HepG2 (cell line): ENCODE measurements at regions not wholly inside any gene's neighbourhood (a gene's known extent, or its start where the extent isn't known, plus 50 kb on each side); places are given as distances from the start of the nearest gene placed in this dataset.

Experiments used
- ATAC-seq: fragments of 200-7000 bp; cut with Tn5 transposase; 3 replicates; pipeline ENCODE4 v1.9.1; 2020; ENCODE audit warnings: mild to moderate bottlenecking, moderate library complexity
- BruUV-seq: library from RNA; stranded (reverse); fragments of 400-500 nt; replicated peaks from 2 replicates; lab custom pipeline; 2021; lab: Mats Ljungman, UMichigan
- CTCF ChIA-PET: fragments of 300-600 bp; formaldehyde crosslinking; extraction: SDS; loops from one replicate; lab custom pipeline; 2021; ENCODE audit warnings: low total read pairs, inconsistent platforms, low intra/inter-chr PET ratio; lab: Yijun Ruan, JAX
- POLR2A ChIA-PET: fragments of 350-600 bp; sonication (Branson Sonifier 250); formaldehyde crosslinking; loops from one replicate; lab custom pipeline; 2020; ENCODE audit warnings: antibody characterized with exemption, inconsistent platforms; lab: Yijun Ruan, JAX
- DNase-seq: peaks from one replicate; pipeline ENCODE4 v3.0.0-alpha.2; 2015; ENCODE audit warnings: low spot score
- FAIRE-seq: peaks from 3 replicates; lab custom pipeline; 2011; peaks lifted over from hg19 to GRCh38; lab: Jason Lieb, UNC
- H2AFZ ChIP-seq: one replicate; pipeline ENCODE4 v1.6.1; 2011; ENCODE audit warnings: low read length, inconsistent platforms
- H3K27ac ChIP-seq: fragments of 300-600 bp; 3 replicates; pipeline ENCODE4 v1.8.0; 2011; ENCODE audit warnings: mixed run types, mild to moderate bottlenecking, mixed read lengths, low read length, inconsistent platforms; ENCODE audit not compliant: insufficient read depth; ENCODE audit errors: extremely low read length
- H3K27me3 ChIP-seq, 2 experiments: fragments of 200-600 bp in 1 of 2; 2 replicates in 1 of 2; 3 replicates in 1 of 2; pipeline versions ENCODE4 v1.6.0 to v1.8.0; 2011; ENCODE audit warnings: low read length in 2 of 2, mild to moderate bottlenecking in 2 of 2, moderate library complexity in 2 of 2, inconsistent platforms in 1 of 2; ENCODE audit not compliant: insufficient read depth in 2 of 2, control insufficient read depth in 1 of 2
- H3K36me3 ChIP-seq, 2 experiments: fragments of 200-600 bp in 1 of 2; replicated peaks in 1 of 2; 2 replicates in 1 of 2; 3 replicates in 1 of 2; pipeline versions ENCODE4 v1.5.1 to v1.8.0; 2011; ENCODE audit warnings: low read length in 2 of 2, inconsistent platforms in 1 of 2; ENCODE audit not compliant: insufficient read depth in 2 of 2, control insufficient read depth in 1 of 2
- H3K4me1 ChIP-seq: 2 replicates; pipeline ENCODE4 v1.5.1; 2012; ENCODE audit warnings: low read length, inconsistent platforms; ENCODE audit not compliant: insufficient read depth
- H3K4me2 ChIP-seq: 2 replicates; pipeline ENCODE4 v1.6.0; 2011; ENCODE audit warnings: low read depth, low read length, inconsistent platforms
- H3K4me3 ChIP-seq, 3 experiments: fragments of 200-600 bp in 1 of 3; sonication (generic), shearing (Covaris generic) in 1 of 3; replicated peaks in 1 of 3; 2 replicates each; pipeline ENCODE4 v1.5.1; 2011 to 2016; ENCODE audit warnings: low read length in 3 of 3, inconsistent platforms in 2 of 3, low read depth in 2 of 3, mild to moderate bottlenecking in 2 of 3, control low read depth in 1 of 3, mixed read lengths in 1 of 3; ENCODE audit not compliant: insufficient read depth in 1 of 3
- H3K79me2 ChIP-seq: one replicate; pipeline ENCODE4 v1.6.1; 2011; ENCODE audit warnings: low read length, inconsistent platforms; ENCODE audit not compliant: insufficient read depth
- H3K9ac ChIP-seq: 2 replicates; pipeline ENCODE4 v1.6.0; 2011; ENCODE audit warnings: mild to moderate bottlenecking, low read depth, low read length, inconsistent platforms; ENCODE audit not compliant: insufficient read depth
- H3K9me3 ChIP-seq: 2 replicates; pipeline ENCODE4 v1.5.1; 2012; ENCODE audit warnings: mild to moderate bottlenecking, low read length
- H4K20me1 ChIP-seq: 2 replicates; pipeline ENCODE4 v1.6.0; 2011; ENCODE audit warnings: inconsistent platforms, mild to moderate bottlenecking, low read length, moderate library complexity; ENCODE audit not compliant: insufficient read depth
- BRD4 ChIP-seq: sonication (generic); formaldehyde crosslinking; IDR thresholded peaks from 2 replicates; pipeline ENCODE4 v1.4.0; 2020; ENCODE audit warnings: missing genetic modification reagents
- HNRNPH1 ChIP-seq: fragments of 200-400 bp; formaldehyde crosslinking; optimal IDR thresholded peaks from 2 replicates; pipeline ENCODE3; 2017; ENCODE audit warnings: mild to moderate bottlenecking, low read depth, low read length
- ZBTB38 ChIP-seq: sonication (generic); formaldehyde crosslinking; IDR thresholded peaks from 2 replicates; pipeline ENCODE4 v1.5.1; 2020; ENCODE audit warnings: mild to moderate bottlenecking, missing genetic modification reagents
- ZNF10 ChIP-seq: sonication (generic); formaldehyde crosslinking; IDR thresholded peaks from 2 replicates; pipeline ENCODE4 v1.4.0; 2020; ENCODE audit warnings: mild to moderate bottlenecking, low read depth, missing genetic modification reagents, borderline replicate concordance
- ZNF253 ChIP-seq: sonication (generic); formaldehyde crosslinking; IDR thresholded peaks from 2 replicates; pipeline ENCODE4 v1.8.0; 2022; ENCODE audit warnings: mild to moderate bottlenecking, missing genetic modification reagents, borderline replicate concordance
- ZNF407 ChIP-seq: sonication (generic); formaldehyde crosslinking; IDR thresholded peaks from one replicate; pipeline ENCODE4 v1.5.1; 2020; ENCODE audit warnings: mild to moderate bottlenecking, missing genetic modification reagents; ENCODE audit errors: not compliant biosample characterization
- ZNF513 ChIP-seq: sonication (generic); formaldehyde crosslinking; conservative IDR thresholded peaks from 2 replicates; pipeline ENCODE4 v1.5.0; 2020; ENCODE audit warnings: missing genetic modification reagents
- ZNF740 ChIP-seq: sonication (generic); formaldehyde crosslinking; IDR thresholded peaks from 2 replicates; pipeline ENCODE4 v1.4.0; 2020; ENCODE audit warnings: missing genetic modification reagents
- ZNF839 ChIP-seq: sonication (generic); formaldehyde crosslinking; IDR thresholded peaks from 2 replicates; pipeline ENCODE4 v1.4.0; 2020; ENCODE audit warnings: missing genetic modification reagents, mild to moderate bottlenecking, borderline replicate concordance
- WGBS: methylation state at CpG from one replicate; pipeline ENCODE4 v1.1.6; 2017; ENCODE audit warnings: low lambda C conversion rate; 5-methylcytosine and 5-hydroxymethylcytosine counted together
- in situ Hi-C: cut with HindIII; loops from 2 replicates; pipeline ENCODE4 v1.10.0; 2017; ENCODE audit warnings: low pct_unique_long_range_greater_than_20kb; ENCODE audit not compliant: extremely low pct_ligation_motif_present
- intact Hi-C: fragments of 100-400 bp; cut with micrococcal nuclease; formaldehyde crosslinking; loops from one replicate; pipeline ENCODE4 v1.10.0; 2022; ENCODE audit not compliant: unreplicated experiment

- Histone ChIP-seq H3K9ac (no peak overlapping the region), H3K4me3 (no peak overlapping the region), H3K27ac (no peak overlapping the region), H3K27me3 (no peaks in the 10 kb centered on the region), H3K4me2 (no peak overlapping the region), H3K79me2 (no peaks in the 10 kb centered on the region), H3K36me3 (no peaks in the 10 kb centered on the region), H4K20me1 (no peaks in the 10 kb centered on the region), H3K9me3 (peaks cover 69% of the 10 kb centered on the region), H3K4me1 (no peaks in the 10 kb centered on the region), H2AFZ (no peak overlapping the region)
- ChIA-PET CTCF (no interaction called here), POLR2A (no interaction called here)
- FAIRE-seq (no peak), ATAC-seq (no peak), DNase-seq (no peak)
- intact Hi-C loops (no loop called here), in situ Hi-C loops (no loop called here)
- WGBS = 2% methylated on average over 3 of the region's 3 CpGs
- no peak for TF ChIP-seq ZNF839
- TF ChIP-seq BRD4 = no peak
- no peak for TF ChIP-seq ZNF513 (CRISPR knock-in tag)
- no peak for TF ChIP-seq ZNF10 (CRISPR knock-in tag)
- TF ChIP-seq ZNF740 (CRISPR knock-in tag) = no peak
- TF ChIP-seq ZNF407 (CRISPR knock-in tag) = no peak
- no peak for TF ChIP-seq ZNF253
- no peak for TF ChIP-seq HNRNPH1
- TF ChIP-seq ZBTB38 = no peak
- BruUV-seq = no TSS peak
Observed at GRCh38 chr6:22380236-22380635, 83.4 kb upstream of the PRL start.
